Neural cell (in vitro differentiated cells): ENCODE measurements at regions not wholly inside any gene's neighbourhood (a gene's known extent, or its start where the extent isn't known, plus 50 kb on each side); places are given as distances from the start of the nearest gene placed in this dataset.

Source experiments
- H2AFZ ChIP-seq: fragments of 200-600, 300-800 bp; sonication (generic), shearing (Covaris generic); 2 replicates; pipeline ENCODE4 v1.6.0; 2014; ENCODE audit warnings: low read depth, mild to moderate bottlenecking, antibody characterized with exemption, low read length, moderate library complexity
- H3F3A ChIP-seq: fragments of 200-600 bp; shearing (Covaris generic); 2 replicates; pipeline ENCODE4 v1.6.1; 2016; ENCODE audit warnings: mild to moderate bottlenecking, moderate library complexity, mixed read lengths, antibody characterized with exemption, low read length; ENCODE audit not compliant: insufficient read depth, poor library complexity, severe bottlenecking
- H3K27ac ChIP-seq: fragments of 200-600, 300-800 bp; sonication (generic), shearing (Covaris generic); 2 replicates; pipeline ENCODE4 v1.5.1; 2014; ENCODE audit warnings: mild to moderate bottlenecking, low read length, moderate library complexity
- H3K27me3 ChIP-seq: fragments of 300-800, 200-600 bp; sonication (generic), shearing (Covaris generic); 2 replicates; pipeline ENCODE4 v1.6.0; 2014; ENCODE audit warnings: mild to moderate bottlenecking, low read depth, low read length, moderate library complexity; ENCODE audit not compliant: insufficient read depth
- H3K36me3 ChIP-seq: fragments of 300-800, 200-600 bp; sonication (generic), shearing (Covaris generic); 2 replicates; pipeline ENCODE4 v1.5.1; 2014; ENCODE audit warnings: mild to moderate bottlenecking, antibody characterized with exemption, low read length, moderate library complexity; ENCODE audit not compliant: insufficient read depth
- H3K4me2 ChIP-seq: fragments of 300-800, 200-600 bp; sonication (generic), shearing (Covaris generic); 2 replicates; pipeline ENCODE4 v1.6.0; 2014; ENCODE audit warnings: mild to moderate bottlenecking, low read length
- H3K4me3 ChIP-seq: fragments of 300-800, 200-600 bp; sonication (generic), shearing (Covaris generic); 2 replicates; pipeline ENCODE4 v1.5.1; 2014; ENCODE audit warnings: mild to moderate bottlenecking, low read length, moderate library complexity
- H3K79me2 ChIP-seq: fragments of 200-600 bp; shearing (Covaris generic); replicated peaks from 2 replicates; pipeline ENCODE4 v1.6.0; 2014; ENCODE audit warnings: mild to moderate bottlenecking, low read length, moderate library complexity; ENCODE audit not compliant: insufficient read depth
- H3K9ac ChIP-seq: fragments of 300-800, 200-600 bp; sonication (generic), shearing (Covaris generic); 2 replicates; pipeline ENCODE4 v1.6.1; 2016; ENCODE audit warnings: mild to moderate bottlenecking, low read length, mixed read lengths
- H3K9me2 ChIP-seq: fragments of 200-600 bp; shearing (Covaris generic); 2 replicates; pipeline ENCODE4 v1.6.1; 2016; ENCODE audit warnings: mild to moderate bottlenecking, low read length, mixed read lengths; ENCODE audit not compliant: insufficient read depth
- H3K9me3 ChIP-seq: fragments of 200-600, 300-800 bp; sonication (generic), shearing (Covaris generic); 2 replicates; pipeline ENCODE4 v1.6.1; 2016; ENCODE audit warnings: mild to moderate bottlenecking, mixed run types, low read length, moderate library complexity, mixed read lengths
- H4K20me1 ChIP-seq: fragments of 200-600 bp; shearing (Covaris generic); 2 replicates; pipeline ENCODE4 v1.6.1; 2016; ENCODE audit warnings: mild to moderate bottlenecking, mixed run types; ENCODE audit not compliant: insufficient read depth
- EP300 ChIP-seq: fragments of 450-650 bp; conservative IDR thresholded peaks from 2 replicates; pipeline ENCODE4 v1.6.1; 2014; ENCODE audit warnings: antibody characterized with exemption, mild to moderate bottlenecking, moderate library complexity; ENCODE audit not compliant: poor library complexity, severe bottlenecking
- EZH2 ChIP-seq: fragments of 200-600, 300-800 bp; shearing (Covaris generic), sonication (generic); IDR thresholded peaks from 2 replicates; pipeline ENCODE4 v1.6.1; 2014; ENCODE audit warnings: antibody characterized with exemption, low read length, borderline replicate concordance, mild to moderate bottlenecking; ENCODE audit not compliant: insufficient read depth, poor library complexity, severe bottlenecking
- MXI1 ChIP-seq: fragments of 450-650 bp; conservative IDR thresholded peaks from 2 replicates; pipeline ENCODE4 v1.6.1; 2014; ENCODE audit warnings: antibody characterized with exemption, mild to moderate bottlenecking; ENCODE audit not compliant: poor library complexity, severe bottlenecking
- POLR2AphosphoS5 ChIP-seq: IDR thresholded peaks from 2 replicates; pipeline ENCODE4 v1.6.1; 2012
- RAD21 ChIP-seq: fragments of 450-650 bp; conservative IDR thresholded peaks from 2 replicates; pipeline ENCODE4 v1.6.1; 2014; ENCODE audit warnings: antibody characterized with exemption, mild to moderate bottlenecking, moderate library complexity
- SMC3 ChIP-seq: fragments of 450-650 bp; conservative IDR thresholded peaks from 2 replicates; pipeline ENCODE4 v1.6.1; 2014; ENCODE audit warnings: antibody characterized with exemption, mild to moderate bottlenecking, moderate library complexity; ENCODE audit not compliant: poor library complexity
- TAF1 ChIP-seq: IDR thresholded peaks from 2 replicates; pipeline ENCODE4 v1.6.1; 2012; ENCODE audit warnings: low read depth
- TF ChIP-seq, protein P1 (sequence below): IDR thresholded peaks from 2 replicates; pipeline ENCODE4 v1.6.1; 2012; ENCODE audit warnings: borderline replicate concordance
- TF ChIP-seq, protein P2 (sequence below): fragments of 450-650 bp; IDR thresholded peaks from 2 replicates; pipeline ENCODE4 v1.5.1; 2014; ENCODE audit warnings: antibody characterized with exemption, mild to moderate bottlenecking, moderate library complexity; ENCODE audit not compliant: poor library complexity, severe bottlenecking

DNA sequence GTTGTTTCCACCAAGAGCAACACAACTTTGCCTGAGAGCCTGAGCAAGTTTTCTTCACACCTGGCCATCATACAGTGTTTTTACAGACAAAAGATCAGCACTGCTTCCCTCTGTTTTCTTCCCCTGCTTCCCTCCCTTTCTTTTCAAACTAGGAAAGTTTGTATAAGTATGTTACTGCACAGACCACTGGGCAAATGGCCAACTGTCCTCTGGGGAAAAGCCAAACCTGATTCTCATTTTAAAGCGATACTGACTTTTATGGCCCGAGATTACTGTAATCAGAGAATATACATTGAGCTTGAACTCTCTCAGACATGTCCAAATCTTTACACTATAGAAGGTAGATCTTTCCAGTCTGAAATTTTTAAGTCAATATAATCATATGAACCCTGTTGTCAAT lies 415.0 kb downstream of the NFIB start:
- H2AFZ ChIP-seq = no peak overlapping the region
- no peak overlapping the region for H3K9ac ChIP-seq
- TF ChIP-seq EP300 (no peak), SMC3 (no peak), EZH2 (no peak), RAD21 (no peak), TAF1 (no peak), POLR2AphosphoS5 (no peak), MXI1 (no peak)
- TF ChIP-seq, protein P1, sequence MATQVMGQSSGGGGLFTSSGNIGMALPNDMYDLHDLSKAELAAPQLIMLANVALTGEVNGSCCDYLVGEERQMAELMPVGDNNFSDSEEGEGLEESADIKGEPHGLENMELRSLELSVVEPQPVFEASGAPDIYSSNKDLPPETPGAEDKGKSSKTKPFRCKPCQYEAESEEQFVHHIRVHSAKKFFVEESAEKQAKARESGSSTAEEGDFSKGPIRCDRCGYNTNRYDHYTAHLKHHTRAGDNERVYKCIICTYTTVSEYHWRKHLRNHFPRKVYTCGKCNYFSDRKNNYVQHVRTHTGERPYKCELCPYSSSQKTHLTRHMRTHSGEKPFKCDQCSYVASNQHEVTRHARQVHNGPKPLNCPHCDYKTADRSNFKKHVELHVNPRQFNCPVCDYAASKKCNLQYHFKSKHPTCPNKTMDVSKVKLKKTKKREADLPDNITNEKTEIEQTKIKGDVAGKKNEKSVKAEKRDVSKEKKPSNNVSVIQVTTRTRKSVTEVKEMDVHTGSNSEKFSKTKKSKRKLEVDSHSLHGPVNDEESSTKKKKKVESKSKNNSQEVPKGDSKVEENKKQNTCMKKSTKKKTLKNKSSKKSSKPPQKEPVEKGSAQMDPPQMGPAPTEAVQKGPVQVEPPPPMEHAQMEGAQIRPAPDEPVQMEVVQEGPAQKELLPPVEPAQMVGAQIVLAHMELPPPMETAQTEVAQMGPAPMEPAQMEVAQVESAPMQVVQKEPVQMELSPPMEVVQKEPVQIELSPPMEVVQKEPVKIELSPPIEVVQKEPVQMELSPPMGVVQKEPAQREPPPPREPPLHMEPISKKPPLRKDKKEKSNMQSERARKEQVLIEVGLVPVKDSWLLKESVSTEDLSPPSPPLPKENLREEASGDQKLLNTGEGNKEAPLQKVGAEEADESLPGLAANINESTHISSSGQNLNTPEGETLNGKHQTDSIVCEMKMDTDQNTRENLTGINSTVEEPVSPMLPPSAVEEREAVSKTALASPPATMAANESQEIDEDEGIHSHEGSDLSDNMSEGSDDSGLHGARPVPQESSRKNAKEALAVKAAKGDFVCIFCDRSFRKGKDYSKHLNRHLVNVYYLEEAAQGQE = no peak
- TF ChIP-seq, protein P2, sequence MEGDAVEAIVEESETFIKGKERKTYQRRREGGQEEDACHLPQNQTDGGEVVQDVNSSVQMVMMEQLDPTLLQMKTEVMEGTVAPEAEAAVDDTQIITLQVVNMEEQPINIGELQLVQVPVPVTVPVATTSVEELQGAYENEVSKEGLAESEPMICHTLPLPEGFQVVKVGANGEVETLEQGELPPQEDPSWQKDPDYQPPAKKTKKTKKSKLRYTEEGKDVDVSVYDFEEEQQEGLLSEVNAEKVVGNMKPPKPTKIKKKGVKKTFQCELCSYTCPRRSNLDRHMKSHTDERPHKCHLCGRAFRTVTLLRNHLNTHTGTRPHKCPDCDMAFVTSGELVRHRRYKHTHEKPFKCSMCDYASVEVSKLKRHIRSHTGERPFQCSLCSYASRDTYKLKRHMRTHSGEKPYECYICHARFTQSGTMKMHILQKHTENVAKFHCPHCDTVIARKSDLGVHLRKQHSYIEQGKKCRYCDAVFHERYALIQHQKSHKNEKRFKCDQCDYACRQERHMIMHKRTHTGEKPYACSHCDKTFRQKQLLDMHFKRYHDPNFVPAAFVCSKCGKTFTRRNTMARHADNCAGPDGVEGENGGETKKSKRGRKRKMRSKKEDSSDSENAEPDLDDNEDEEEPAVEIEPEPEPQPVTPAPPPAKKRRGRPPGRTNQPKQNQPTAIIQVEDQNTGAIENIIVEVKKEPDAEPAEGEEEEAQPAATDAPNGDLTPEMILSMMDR = no peak
- H3K27ac ChIP-seq = no peak overlapping the region
- H3K79me2 ChIP-seq = no peaks in the 10 kb centered on the region
- H3F3A ChIP-seq = no peaks in the 10 kb centered on the region
- H3K27me3 ChIP-seq = no peaks in the 10 kb centered on the region
- H3K9me3 ChIP-seq = no peaks in the 10 kb centered on the region
- H3K4me2 ChIP-seq = no peak overlapping the region
- H3K4me3 ChIP-seq = no peak overlapping the region
- no peaks in the 10 kb centered on the region for H3K36me3 ChIP-seq
- no peaks in the 10 kb centered on the region for H4K20me1 ChIP-seq
- no peaks in the 10 kb centered on the region for H3K9me2 ChIP-seq

DNA sequence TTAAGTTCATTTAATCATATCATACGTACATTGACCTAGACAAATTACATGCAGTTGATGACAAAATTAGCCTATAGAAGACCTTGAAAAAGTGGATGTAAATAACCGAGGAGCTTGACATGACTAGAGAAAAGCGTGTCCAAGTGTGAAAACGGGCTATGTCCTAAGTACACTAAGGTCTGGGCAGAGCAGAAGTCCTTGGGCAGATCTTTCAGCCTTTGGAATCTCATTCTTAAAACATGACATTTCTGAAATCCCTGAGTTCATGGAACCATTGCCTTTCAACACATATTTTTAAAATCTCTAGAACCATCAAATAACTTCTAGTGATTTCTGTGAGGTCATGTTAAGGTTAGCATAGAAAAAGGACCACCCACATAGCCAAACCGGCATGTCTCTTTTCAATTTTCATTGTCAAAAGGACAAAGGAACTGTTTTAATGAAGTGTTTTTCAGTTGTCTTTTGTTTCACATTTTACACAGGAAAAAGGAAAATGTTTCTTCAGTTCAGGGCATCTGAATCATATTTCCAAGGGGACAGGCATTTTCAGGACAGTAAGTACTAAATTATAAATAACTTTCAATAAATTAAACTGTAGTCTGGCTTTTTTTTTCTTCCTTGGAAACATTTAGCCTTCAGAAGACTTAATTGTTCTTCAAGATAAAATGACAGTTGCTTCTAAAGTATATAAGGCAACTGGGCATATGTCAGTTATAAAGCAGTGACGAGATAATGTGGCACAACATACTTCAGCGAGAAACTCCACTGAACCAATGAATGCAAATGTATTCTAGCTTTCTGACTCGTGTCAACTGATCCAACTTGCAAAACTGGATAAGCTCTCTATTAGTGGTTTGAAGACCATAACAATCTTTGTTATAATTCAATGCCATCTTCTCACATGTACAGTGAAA lies 416.8 kb downstream of the NFIB start:
- Histone ChIP-seq H3K36me3 (no peaks in the 10 kb centered on the region), H3K27me3 (no peaks in the 10 kb centered on the region), H3K4me3 (peak overlapping the region; percentile 35), H4K20me1 (no peaks in the 10 kb centered on the region), H3K79me2 (no peaks in the 10 kb centered on the region), H3K9me3 (no peaks in the 10 kb centered on the region), H3F3A (no peaks in the 10 kb centered on the region), H3K9me2 (no peaks in the 10 kb centered on the region), H2AFZ (no peak overlapping the region), H3K9ac (peak overlapping the region; percentile 35), H3K4me2 (peak overlapping the region; percentile 20), H3K27ac (peak overlapping the region; percentile 81)
- TF ChIP-seq, protein P1 = peak; percentile 58
- TF ChIP-seq POLR2AphosphoS5 (peak; percentile 83), EP300 (peak; percentile 95), MXI1 (no peak)
- TF ChIP-seq, protein P2 = no peak
